ENCODE measurements at regions not wholly inside any gene's neighbourhood (a gene's known extent, or its start where the extent isn't known, plus 50 kb on each side); places are given as distances from the start of the nearest gene placed in this dataset.

- TF ChIP-seq NFXL1 (IDR thresholded peaks at IDR 0.05; ENCODE audit: borderline replicate concordance) (no peak), JUND (IDR thresholded peaks at IDR 0.05; ENCODE audit: low read depth, low read length) (no peak), FOS (IDR thresholded peaks at IDR 0.05; ENCODE audit: borderline replicate concordance, extremely low read depth, insufficient read length) (no peak), ZBTB4 (CRISPR knock-in tag; IDR thresholded peaks at IDR 0.05) (no peak), MYC (IDR thresholded peaks at IDR 0.05; ENCODE audit: insufficient read depth, insufficient read length, insufficient replicate concordance, low read length, severe bottlenecking) (no peak), NKRF (conservative IDR thresholded peaks at IDR 0.05) (no peak)
- FAIRE-seq, result no peak
- Histone ChIP-seq H4K20me1 (ENCODE audit: control insufficient read depth, insufficient read depth) (no peaks in the 10 kb centered on the region), H3K4me3 (no peak overlapping the region), H3K27me3 (replicated peaks in 1 of 2; ENCODE audit: control insufficient read depth in 2 of 2, insufficient read depth in 2 of 2, low read length in 1 of 2) (no peaks in the 10 kb centered on the region; a peak in 1 of 4 replicates), H3K4me1 (ENCODE audit: control insufficient read depth, insufficient read depth, low read length) (no peaks in the 10 kb centered on the region), H3K27ac (ENCODE audit: control insufficient read depth, insufficient read depth) (no peak overlapping the region), H3K36me3 (ENCODE audit: control insufficient read depth in 2 of 2, insufficient read depth in 2 of 2, low read length in 1 of 2) (no peaks in the 10 kb centered on the region), H3K9ac (ENCODE audit: control insufficient read depth, insufficient read depth, low read length) (no peak overlapping the region), H3K79me2 (ENCODE audit: control insufficient read depth, insufficient read depth, low read length) (no peaks in the 10 kb centered on the region), H2AFZ (ENCODE audit: control insufficient read depth, low read depth, low read length) (no peak overlapping the region), H3K9me3 (replicated peaks; ENCODE audit: control insufficient read depth, insufficient read depth, low read length) (no peaks in the 10 kb centered on the region), H3K4me2 (ENCODE audit: control insufficient read depth, insufficient read depth) (no peak overlapping the region)
- in situ Hi-C loops (cut with MboI), result no loop called here
- ChIA-PET CTCF (no interaction called here), SMC1A (ENCODE audit: uncharacterized antibody, unreplicated experiment) (interaction anchor here (1.0 to 1.7 kb wide), 3 partner anchors 16 to 167 kb away, joined by 3 read pairs; no protein-coding TSS in a partner anchor), RAD21 (ENCODE audit: unreplicated experiment) (no interaction called here), POLR2A (no interaction called here)
- DNase-seq (ENCODE audit: low read depth, low spot score), result no peak
- intact Hi-C loops (cut with micrococcal nuclease; ENCODE audit: unreplicated experiment), result no loop called here
- ATAC-seq, result no peak
- 59% methylated on average over 5 of the region's 5 CpGs for WGBS (ENCODE audit: insufficient coverage, insufficient replicate concordance, low lambda C conversion rate, missing lambda C conversion rate)
- no TSS peak for BruUV-seq (replicated peaks)
These were observed 92.9 kb upstream of the HDAC9 start for GRCh38 chr7:18402488-18403183.
